ENCODE measurements at regions not wholly inside any gene's neighbourhood (a gene's known extent, or its start where the extent isn't known, plus 50 kb on each side); places are given as distances from the start of the nearest gene placed in this dataset.
"Not testable (repeated sequence)": the region's sequence is repeated elsewhere in the genome, so short reads cannot be mapped to it uniquely, and the experiment has no call there.

DNA sequence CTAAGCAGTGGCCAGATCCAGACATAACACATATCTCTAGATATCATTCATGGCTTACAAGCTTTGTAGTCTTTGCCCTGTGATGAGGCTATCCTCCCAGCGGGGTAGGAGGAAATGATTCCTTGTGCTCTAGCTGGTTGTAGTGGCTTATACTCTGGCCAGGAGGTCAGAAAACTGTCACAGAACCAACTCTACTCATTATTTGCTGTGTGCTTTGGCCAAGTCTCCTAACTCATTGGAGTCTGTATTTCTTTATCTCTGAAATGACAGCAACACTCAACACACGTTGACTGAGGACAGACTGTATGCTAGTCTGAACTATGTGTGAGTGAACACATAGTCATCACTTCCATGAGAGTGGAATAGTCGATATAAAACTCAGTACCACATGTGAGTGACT, 116.7 kb upstream of the F3 start:
- H3K4me3 ChIP-seq (ENCODE audit: low read depth, low read length), result no peak overlapping the region
- DNase-seq (ENCODE audit: low read depth), result no peak
- TF ChIP-seq, protein P1, sequence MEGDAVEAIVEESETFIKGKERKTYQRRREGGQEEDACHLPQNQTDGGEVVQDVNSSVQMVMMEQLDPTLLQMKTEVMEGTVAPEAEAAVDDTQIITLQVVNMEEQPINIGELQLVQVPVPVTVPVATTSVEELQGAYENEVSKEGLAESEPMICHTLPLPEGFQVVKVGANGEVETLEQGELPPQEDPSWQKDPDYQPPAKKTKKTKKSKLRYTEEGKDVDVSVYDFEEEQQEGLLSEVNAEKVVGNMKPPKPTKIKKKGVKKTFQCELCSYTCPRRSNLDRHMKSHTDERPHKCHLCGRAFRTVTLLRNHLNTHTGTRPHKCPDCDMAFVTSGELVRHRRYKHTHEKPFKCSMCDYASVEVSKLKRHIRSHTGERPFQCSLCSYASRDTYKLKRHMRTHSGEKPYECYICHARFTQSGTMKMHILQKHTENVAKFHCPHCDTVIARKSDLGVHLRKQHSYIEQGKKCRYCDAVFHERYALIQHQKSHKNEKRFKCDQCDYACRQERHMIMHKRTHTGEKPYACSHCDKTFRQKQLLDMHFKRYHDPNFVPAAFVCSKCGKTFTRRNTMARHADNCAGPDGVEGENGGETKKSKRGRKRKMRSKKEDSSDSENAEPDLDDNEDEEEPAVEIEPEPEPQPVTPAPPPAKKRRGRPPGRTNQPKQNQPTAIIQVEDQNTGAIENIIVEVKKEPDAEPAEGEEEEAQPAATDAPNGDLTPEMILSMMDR (IDR thresholded peaks at IDR 0.05; ENCODE audit: low read depth, low read length), result no peak
- TF ChIP-seq MYC (IDR thresholded peaks at IDR 0.05; ENCODE audit: low read depth, low read length), result no peak
- TF ChIP-seq, protein P2, sequence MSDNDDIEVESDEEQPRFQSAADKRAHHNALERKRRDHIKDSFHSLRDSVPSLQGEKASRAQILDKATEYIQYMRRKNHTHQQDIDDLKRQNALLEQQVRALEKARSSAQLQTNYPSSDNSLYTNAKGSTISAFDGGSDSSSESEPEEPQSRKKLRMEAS (IDR thresholded peaks at IDR 0.05; ENCODE audit: low read depth, low read length), result no peak
- no peak for TF ChIP-seq POLR2A (IDR thresholded peaks at IDR 0.05; ENCODE audit: extremely low read depth, insufficient read length)

DNA sequence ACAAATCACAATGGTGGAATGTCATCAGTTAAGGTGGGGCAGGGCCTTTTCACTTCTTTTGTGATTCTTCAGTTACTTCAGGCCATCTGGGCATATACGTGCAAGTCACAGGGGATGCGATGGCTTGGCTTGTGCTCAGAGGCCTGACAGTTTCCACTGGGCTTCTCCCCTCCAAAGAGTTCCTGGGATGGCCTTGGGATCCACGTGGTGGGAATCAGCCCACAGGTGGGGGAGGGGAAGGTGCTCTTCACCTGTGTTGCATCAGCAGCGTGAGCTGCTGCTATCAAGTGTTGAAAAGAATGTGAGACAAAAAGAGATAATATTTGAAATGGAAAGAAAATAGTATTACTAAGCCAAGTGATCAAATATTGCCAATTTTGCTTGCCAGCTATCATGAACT, 116.2 kb upstream of the F3 start:
- not testable (repeated sequence) for DNase-seq (ENCODE audit: low read depth); H3K4me3 ChIP-seq (ENCODE audit: low read depth, low read length)

DNA sequence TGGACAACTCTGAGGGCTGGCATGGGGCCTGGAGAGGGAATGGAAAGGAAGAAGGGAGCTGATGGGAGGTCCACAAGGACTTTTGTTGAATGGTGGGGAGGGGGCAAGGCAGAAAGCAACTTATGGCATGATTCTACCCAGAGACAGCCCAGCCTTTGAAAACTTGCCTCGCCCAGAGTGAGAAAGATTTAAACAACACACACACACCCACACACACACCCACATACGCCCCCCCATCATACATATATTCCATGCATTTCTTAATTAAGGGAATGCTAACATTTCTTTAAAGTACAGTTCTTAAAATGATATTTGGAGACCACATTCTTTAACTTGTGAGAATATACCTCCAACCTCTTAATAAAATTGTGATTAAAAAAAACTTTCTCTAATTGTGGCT, 115.4 kb upstream of the F3 start:
- no peak for DNase-seq (ENCODE audit: low read depth)
- TF ChIP-seq, protein P2 (IDR thresholded peaks at IDR 0.05; ENCODE audit: low read depth, low read length), result no peak
- TF ChIP-seq POLR2A (IDR thresholded peaks at IDR 0.05; ENCODE audit: extremely low read depth, insufficient read length) (no peak), MYC (IDR thresholded peaks at IDR 0.05; ENCODE audit: low read depth, low read length) (no peak)
- TF ChIP-seq, protein P1 (IDR thresholded peaks at IDR 0.05; ENCODE audit: low read depth, low read length), result no peak
- no peak overlapping the region for H3K4me3 ChIP-seq (ENCODE audit: low read depth, low read length)

DNA sequence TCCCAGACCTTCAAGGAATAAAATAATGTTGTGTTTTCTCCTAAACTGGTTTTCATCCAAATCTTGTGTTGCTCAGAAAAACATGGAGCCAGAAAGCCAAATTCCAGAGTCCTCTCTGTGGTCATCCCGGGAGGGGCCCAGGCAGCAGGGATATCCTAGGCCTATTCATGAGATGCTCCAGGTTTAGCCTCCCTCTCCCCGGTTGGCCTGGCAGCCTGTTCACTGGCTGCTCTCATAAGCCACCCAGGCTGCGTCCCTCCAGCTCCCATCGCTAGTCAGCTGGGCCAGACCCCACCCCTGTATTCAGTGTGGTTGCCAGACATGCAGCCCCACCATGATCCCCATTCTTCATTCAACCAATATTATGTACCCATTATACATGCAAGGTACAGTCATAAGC, 113.4 kb upstream of the F3 start:
- no peak for DNase-seq (ENCODE audit: low read depth)
- H3K4me3 ChIP-seq (ENCODE audit: low read depth, low read length), result no peak overlapping the region
- no peak for TF ChIP-seq MYC (IDR thresholded peaks at IDR 0.05; ENCODE audit: low read depth, low read length)
- TF ChIP-seq POLR2A (IDR thresholded peaks at IDR 0.05; ENCODE audit: extremely low read depth, insufficient read length), result no peak
- TF ChIP-seq, protein P1 (IDR thresholded peaks at IDR 0.05; ENCODE audit: low read depth, low read length), result no peak
- TF ChIP-seq, protein P2 (IDR thresholded peaks at IDR 0.05; ENCODE audit: low read depth, low read length), result no peak

DNA sequence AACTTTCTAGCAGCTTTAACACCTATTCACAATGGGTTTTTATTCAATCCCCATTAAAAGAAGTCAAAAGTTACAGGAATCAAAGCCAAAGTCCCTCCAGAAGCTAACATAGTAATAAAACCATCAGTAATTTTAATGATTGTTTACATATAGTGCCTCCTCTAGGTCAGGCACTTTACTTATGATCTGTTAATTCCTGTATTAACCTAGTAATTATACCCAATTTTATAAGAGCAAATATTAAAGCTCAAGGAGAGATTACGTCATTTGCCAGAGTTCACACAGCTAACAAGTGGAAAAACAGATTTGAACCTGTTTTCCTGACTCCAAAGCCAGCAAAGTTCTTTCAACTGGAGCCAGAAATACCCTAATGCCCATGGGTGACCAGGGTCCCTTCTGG, 112.9 kb upstream of the F3 start:
- no peak for DNase-seq (ENCODE audit: low read depth)
- TF ChIP-seq, protein P2 (IDR thresholded peaks at IDR 0.05; ENCODE audit: low read depth, low read length), result no peak
- TF ChIP-seq MYC (IDR thresholded peaks at IDR 0.05; ENCODE audit: low read depth, low read length) (no peak), POLR2A (IDR thresholded peaks at IDR 0.05; ENCODE audit: extremely low read depth, insufficient read length) (no peak)
- TF ChIP-seq, protein P1 (IDR thresholded peaks at IDR 0.05; ENCODE audit: low read depth, low read length), result no peak
- H3K4me3 ChIP-seq (ENCODE audit: low read depth, low read length), result no peak overlapping the region

DNA sequence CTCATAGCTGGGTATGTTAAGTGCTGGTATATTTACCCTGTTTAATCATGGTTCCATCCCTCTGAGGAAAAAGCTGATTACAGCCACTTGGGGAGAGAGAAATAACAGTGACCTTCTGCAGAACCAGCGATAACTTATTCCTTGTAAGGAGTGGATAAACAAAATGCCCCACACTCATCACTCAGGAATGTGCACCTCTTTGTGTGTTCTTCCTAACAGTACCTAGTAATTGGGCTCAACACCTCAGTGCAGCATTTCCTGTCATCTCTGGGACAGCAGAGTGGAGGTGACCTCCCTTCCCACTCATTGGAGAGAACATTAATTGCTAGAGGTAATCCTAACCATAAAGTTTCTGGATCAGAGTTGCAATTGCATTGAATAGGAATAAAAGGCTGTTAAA, 112.5 kb upstream of the F3 start:
- H3K4me3 ChIP-seq (ENCODE audit: low read depth, low read length), result no peak overlapping the region
- TF ChIP-seq MYC (IDR thresholded peaks at IDR 0.05; ENCODE audit: low read depth, low read length) (no peak), POLR2A (IDR thresholded peaks at IDR 0.05; ENCODE audit: extremely low read depth, insufficient read length) (no peak)
- TF ChIP-seq, protein P1 (IDR thresholded peaks at IDR 0.05; ENCODE audit: low read depth, low read length), result no peak
- TF ChIP-seq, protein P2 (IDR thresholded peaks at IDR 0.05; ENCODE audit: low read depth, low read length), result no peak
- DNase-seq (ENCODE audit: low read depth), result no peak

All from NB4 (cell line).